Calu3 (cell line): ENCODE measurements at regions not wholly inside any gene's neighbourhood (a gene's known extent, or its start where the extent isn't known, plus 50 kb on each side); places are given as distances from the start of the nearest gene placed in this dataset.

Experiments used
- BruUV-seq: library from RNA; stranded (reverse); fragments of 400-500 nt; replicated peaks from 2 replicates; lab custom pipeline; 2021; lab: Mats Ljungman, UMichigan
- CTCF ChIA-PET: fragments of 300-600 bp; sonication (Branson Sonifier 250); formaldehyde crosslinking; loops from one replicate; lab custom pipeline; 2022; ENCODE audit warnings: antibody characterized with exemption; lab: Charles Lee
- DNase-seq: peaks from one replicate; pipeline ENCODE4 v3.0.0; 2022
- H3K27ac Mint-ChIP-seq: one replicate; pipeline ENCODE4 v1.8.0; 2022; ENCODE audit warnings: mixed read lengths; ENCODE audit not compliant: unreplicated experiment
- H3K27me3 Mint-ChIP-seq: one replicate; pipeline ENCODE4 v1.8.0; 2022; ENCODE audit warnings: mixed read lengths; ENCODE audit not compliant: unreplicated experiment
- H3K36me3 Mint-ChIP-seq: one replicate; pipeline ENCODE4 v1.8.0; 2022; ENCODE audit warnings: mild to moderate bottlenecking, moderate library complexity, mixed read lengths; ENCODE audit not compliant: insufficient read depth, unreplicated experiment
- H3K4me1 Mint-ChIP-seq: one replicate; pipeline ENCODE4 v1.8.0; 2022; ENCODE audit warnings: mild to moderate bottlenecking, low read depth, mixed read lengths; ENCODE audit not compliant: unreplicated experiment
- H3K4me3 Mint-ChIP-seq: one replicate; pipeline ENCODE4 v1.8.0; 2022; ENCODE audit warnings: mild to moderate bottlenecking, low read depth, moderate library complexity, mixed read lengths; ENCODE audit not compliant: unreplicated experiment
- H3K9me3 Mint-ChIP-seq: one replicate; pipeline ENCODE4 v1.8.0; 2022; ENCODE audit warnings: low read depth, mixed read lengths; ENCODE audit not compliant: unreplicated experiment
- intact Hi-C: fragments of 100-400 bp; cut with micrococcal nuclease; formaldehyde crosslinking; loops from one replicate; pipeline ENCODE4 v1.10.0; 2022; ENCODE audit not compliant: unreplicated experiment
- TF ChIP-seq, protein P1 (sequence below): fragments of 200-600 bp; IDR thresholded peaks from one replicate; pipeline ENCODE4 v1.8.0; 2022; ENCODE audit warnings: antibody characterized with exemption; ENCODE audit not compliant: unreplicated experiment

- Mint-ChIP-seq H3K36me3 (no peaks in the 10 kb centered on the region), H3K9me3 (no peaks in the 10 kb centered on the region), H3K4me3 (no peak overlapping the region), H3K4me1 (no peaks in the 10 kb centered on the region), H3K27ac (no peak overlapping the region), H3K27me3 (no peaks in the 10 kb centered on the region)
- intact Hi-C loops: no loop called here
- no TSS peak for BruUV-seq
- TF ChIP-seq, protein P1, sequence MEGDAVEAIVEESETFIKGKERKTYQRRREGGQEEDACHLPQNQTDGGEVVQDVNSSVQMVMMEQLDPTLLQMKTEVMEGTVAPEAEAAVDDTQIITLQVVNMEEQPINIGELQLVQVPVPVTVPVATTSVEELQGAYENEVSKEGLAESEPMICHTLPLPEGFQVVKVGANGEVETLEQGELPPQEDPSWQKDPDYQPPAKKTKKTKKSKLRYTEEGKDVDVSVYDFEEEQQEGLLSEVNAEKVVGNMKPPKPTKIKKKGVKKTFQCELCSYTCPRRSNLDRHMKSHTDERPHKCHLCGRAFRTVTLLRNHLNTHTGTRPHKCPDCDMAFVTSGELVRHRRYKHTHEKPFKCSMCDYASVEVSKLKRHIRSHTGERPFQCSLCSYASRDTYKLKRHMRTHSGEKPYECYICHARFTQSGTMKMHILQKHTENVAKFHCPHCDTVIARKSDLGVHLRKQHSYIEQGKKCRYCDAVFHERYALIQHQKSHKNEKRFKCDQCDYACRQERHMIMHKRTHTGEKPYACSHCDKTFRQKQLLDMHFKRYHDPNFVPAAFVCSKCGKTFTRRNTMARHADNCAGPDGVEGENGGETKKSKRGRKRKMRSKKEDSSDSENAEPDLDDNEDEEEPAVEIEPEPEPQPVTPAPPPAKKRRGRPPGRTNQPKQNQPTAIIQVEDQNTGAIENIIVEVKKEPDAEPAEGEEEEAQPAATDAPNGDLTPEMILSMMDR: no peak
- CTCF ChIA-PET: no interaction called here
- no peak for DNase-seq
Measured at GRCh38 chr4:55020131-55020530, 105.3 kb downstream of the KDR start.

GRCh38 chr4:55018978-55019377 lies 106.4 kb downstream of the KDR start:
- TF ChIP-seq, protein P1: no peak
- no peak overlapping the region for H3K4me3 Mint-ChIP-seq
- H3K36me3 Mint-ChIP-seq: no peaks in the 10 kb centered on the region
- no peak for DNase-seq
- CTCF ChIA-PET: no interaction called here
- H3K4me1 Mint-ChIP-seq: no peaks in the 10 kb centered on the region
- intact Hi-C loops: loop anchor here (10.0 kb wide), 1 partner anchor 166 kb away; no protein-coding TSS in a partner anchor
- no TSS peak for BruUV-seq
- no peaks in the 10 kb centered on the region for H3K27me3 Mint-ChIP-seq
- no peak overlapping the region for H3K27ac Mint-ChIP-seq
- no peaks in the 10 kb centered on the region for H3K9me3 Mint-ChIP-seq

DNA sequence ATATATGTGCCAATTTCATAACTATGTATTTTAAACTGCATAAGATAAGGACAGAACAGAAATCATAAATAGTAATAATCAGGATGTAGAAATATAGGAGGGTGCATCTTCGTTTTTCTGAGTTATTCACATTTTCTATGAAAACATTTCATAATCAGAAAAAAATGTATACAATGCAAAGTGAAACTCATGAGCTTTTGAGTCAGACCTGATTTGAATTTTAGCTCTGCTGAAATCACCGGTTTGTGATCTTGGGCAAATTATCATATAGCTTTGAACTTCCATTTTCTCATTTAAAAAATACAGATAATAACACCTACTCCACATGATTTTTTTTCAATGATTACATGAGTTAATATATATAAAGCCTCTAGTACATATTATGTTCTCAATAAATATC lies 106.9 kb downstream of the KDR start:
- TF ChIP-seq, protein P1: no peak
- H3K9me3 Mint-ChIP-seq: no peaks in the 10 kb centered on the region
- H3K36me3 Mint-ChIP-seq: no peaks in the 10 kb centered on the region
- no peak for DNase-seq
- no peak overlapping the region for H3K27ac Mint-ChIP-seq
- intact Hi-C loops: loop anchor here (10.0 kb wide), 1 partner anchor 166 kb away; no protein-coding TSS in a partner anchor
- no TSS peak for BruUV-seq
- H3K4me3 Mint-ChIP-seq: no peak overlapping the region
- no peaks in the 10 kb centered on the region for H3K4me1 Mint-ChIP-seq
- CTCF ChIA-PET: no interaction called here
- H3K27me3 Mint-ChIP-seq: no peaks in the 10 kb centered on the region

DNA sequence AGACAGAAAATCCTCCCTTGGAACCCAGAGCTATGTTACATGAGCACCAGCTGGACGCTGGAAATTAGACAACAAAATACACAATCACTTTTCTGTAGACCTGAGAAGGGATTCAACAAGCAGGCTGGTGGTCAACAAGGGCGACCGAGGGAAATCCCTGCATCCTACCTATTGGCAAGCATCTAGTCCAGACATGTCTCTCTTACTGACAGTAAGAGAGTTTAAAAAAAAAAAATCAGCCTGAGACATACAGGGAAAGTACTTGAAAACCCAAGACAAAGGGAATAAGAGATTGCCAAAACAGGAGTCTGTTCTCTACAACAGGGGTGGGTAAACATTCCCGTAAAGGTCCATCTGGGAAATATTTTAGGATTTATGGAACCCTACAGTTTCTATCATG lies 108.0 kb downstream of the KDR start:
- Mint-ChIP-seq H3K36me3 (no peaks in the 10 kb centered on the region), H3K27ac (no peak overlapping the region), H3K27me3 (no peaks in the 10 kb centered on the region), H3K4me1 (peaks cover 6% of the 10 kb centered on the region), H3K9me3 (no peaks in the 10 kb centered on the region), H3K4me3 (no peak overlapping the region)
- CTCF ChIA-PET: no interaction called here
- DNase-seq: no peak
- TF ChIP-seq, protein P1: no peak
- intact Hi-C loops: loop anchor here (10.0 kb wide), 1 partner anchor 167 kb away; no protein-coding TSS in a partner anchor
- no TSS peak for BruUV-seq
